ENCODE measurements at regions not wholly inside any gene's neighbourhood (a gene's known extent, or its start where the extent isn't known, plus 50 kb on each side); places are given as distances from the start of the nearest gene placed in this dataset.

DNA sequence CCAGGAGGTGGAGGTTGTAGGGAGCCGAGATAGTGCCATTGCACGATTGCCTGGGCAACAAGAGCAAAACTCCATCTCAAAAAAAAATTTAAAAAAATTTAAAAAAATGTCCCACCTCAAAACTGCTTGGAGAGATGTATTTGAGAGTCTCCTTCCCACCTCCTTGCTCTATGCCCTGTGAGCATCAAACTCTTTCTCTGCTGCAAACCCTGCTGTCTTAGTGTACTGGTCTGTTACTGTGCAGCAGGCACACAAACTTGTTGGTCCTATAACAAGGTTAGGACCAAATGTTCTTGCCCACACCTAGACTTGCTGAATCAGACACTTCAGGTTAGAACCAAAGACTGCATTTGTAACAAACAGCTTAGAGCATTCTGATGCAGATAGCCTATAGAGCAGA lies 153.5 kb upstream of the FUT8 start:
- peaks cover 0 to 14% (median 3%) of the 10 kb centered on the region in 4 donors for H3K9me3 ChIP-seq
- no peak for DNase-seq (ENCODE audit: extremely low spot score)
- 94% methylated on average over 2 of the region's 2 CpGs for WGBS
- H3K4me3 ChIP-seq, result no peak overlapping the region
- no peaks in the 10 kb centered on the region for H3K4me1 ChIP-seq
- no peaks in the 10 kb centered on the region for H3K36me3 ChIP-seq
- no peak overlapping the region for H3K27ac ChIP-seq (replicated peaks in 1 of 4)
- H3K27me3 ChIP-seq, result peaks cover 0 to 4% (median 0%) of the 10 kb centered on the region in 4 donors
- intact Hi-C loops (cut with DNase I), result no loop called here
- TF ChIP-seq POLR2AphosphoS5 (IDR thresholded peaks at IDR 0.05), result no peak
- TF ChIP-seq CTCF (IDR thresholded peaks at IDR 0.05), result no peak
- no peak for TF ChIP-seq POLR2A (IDR thresholded peaks at IDR 0.05; ENCODE audit: low read depth)
- no peak for TF ChIP-seq EP300 (IDR thresholded peaks at IDR 0.05)

DNA sequence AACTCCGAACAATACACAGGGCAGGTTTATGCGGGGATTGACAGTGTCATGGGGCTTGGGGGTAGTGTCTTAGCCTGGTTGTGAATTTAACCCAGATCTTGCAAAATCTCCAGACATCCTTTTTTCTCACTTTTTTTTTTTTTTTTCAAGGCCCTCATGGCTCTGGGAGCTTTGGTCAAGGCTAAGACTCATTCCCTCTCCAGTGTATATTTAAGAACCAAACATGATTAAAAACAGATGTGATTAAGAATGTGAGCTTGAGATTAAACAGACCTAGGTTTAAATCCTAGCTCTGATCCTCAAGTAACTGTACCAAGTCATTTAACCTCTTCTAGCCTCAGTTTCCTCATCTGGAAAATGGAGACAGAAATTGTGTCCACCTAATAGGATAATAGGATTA lies 151.7 kb upstream of the FUT8 start:
- intact Hi-C loops (cut with DNase I), result no loop called here
- H3K4me1 ChIP-seq, result no peaks in the 10 kb centered on the region
- H3K4me3 ChIP-seq, result no peak overlapping the region
- no peaks in the 10 kb centered on the region for H3K36me3 ChIP-seq
- peaks cover 0 to 4% (median 0%) of the 10 kb centered on the region in 4 donors for H3K27me3 ChIP-seq
- no peak overlapping the region for H3K27ac ChIP-seq (replicated peaks in 1 of 4)
- 70% methylated on average over 2 of the region's 2 CpGs for WGBS
- no peak for DNase-seq (ENCODE audit: extremely low spot score)
- TF ChIP-seq POLR2A (IDR thresholded peaks at IDR 0.05; ENCODE audit: low read depth), result no peak
- no peak for TF ChIP-seq POLR2AphosphoS5 (IDR thresholded peaks at IDR 0.05)
- no peak for TF ChIP-seq EP300 (IDR thresholded peaks at IDR 0.05)
- no peak for TF ChIP-seq CTCF (IDR thresholded peaks at IDR 0.05)
- H3K9me3 ChIP-seq, result peaks cover 0 to 14% (median 3%) of the 10 kb centered on the region in 4 donors

- H3K36me3 ChIP-seq, result no peaks in the 10 kb centered on the region
- no peak overlapping the region for H3K4me3 ChIP-seq
- no peak for DNase-seq (ENCODE audit: extremely low spot score)
- no peak for TF ChIP-seq EP300 (IDR thresholded peaks at IDR 0.05)
- TF ChIP-seq POLR2AphosphoS5 (IDR thresholded peaks at IDR 0.05), result no peak
- no peak for TF ChIP-seq CTCF (IDR thresholded peaks at IDR 0.05)
- TF ChIP-seq POLR2A (IDR thresholded peaks at IDR 0.05; ENCODE audit: low read depth), result no peak
- no peak overlapping the region for H3K27ac ChIP-seq (replicated peaks in 1 of 4)
- intact Hi-C loops (cut with DNase I), result no loop called here
- peaks cover 0 to 14% (median 3%) of the 10 kb centered on the region in 4 donors for H3K9me3 ChIP-seq
- H3K27me3 ChIP-seq, result peaks cover 0 to 4% (median 0%) of the 10 kb centered on the region in 4 donors
- 86% methylated on average over 1 of the region's 1 CpG for WGBS
- no peaks in the 10 kb centered on the region for H3K4me1 ChIP-seq
Observed at GRCh38 chr14:65261425-65261920, 151.1 kb upstream of the FUT8 start.

- Histone ChIP-seq H3K9me3 (peaks cover 0 to 14% (median 3%) of the 10 kb centered on the region in 4 donors), H3K4me1 (no peaks in the 10 kb centered on the region), H3K36me3 (no peaks in the 10 kb centered on the region), H3K27ac (replicated peaks in 1 of 4) (no peak overlapping the region), H3K4me3 (no peak overlapping the region), H3K27me3 (peaks cover 0 to 4% (median 0%) of the 10 kb centered on the region in 4 donors)
- 73% methylated on average over 3 of the region's 3 CpGs for WGBS
- no peak for TF ChIP-seq CTCF (IDR thresholded peaks at IDR 0.05)
- intact Hi-C loops (cut with DNase I), result no loop called here
- DNase-seq (ENCODE audit: extremely low spot score), result no peak
Observed at GRCh38 chr14:65261946-65262345, 150.6 kb upstream of the FUT8 start.

DNA sequence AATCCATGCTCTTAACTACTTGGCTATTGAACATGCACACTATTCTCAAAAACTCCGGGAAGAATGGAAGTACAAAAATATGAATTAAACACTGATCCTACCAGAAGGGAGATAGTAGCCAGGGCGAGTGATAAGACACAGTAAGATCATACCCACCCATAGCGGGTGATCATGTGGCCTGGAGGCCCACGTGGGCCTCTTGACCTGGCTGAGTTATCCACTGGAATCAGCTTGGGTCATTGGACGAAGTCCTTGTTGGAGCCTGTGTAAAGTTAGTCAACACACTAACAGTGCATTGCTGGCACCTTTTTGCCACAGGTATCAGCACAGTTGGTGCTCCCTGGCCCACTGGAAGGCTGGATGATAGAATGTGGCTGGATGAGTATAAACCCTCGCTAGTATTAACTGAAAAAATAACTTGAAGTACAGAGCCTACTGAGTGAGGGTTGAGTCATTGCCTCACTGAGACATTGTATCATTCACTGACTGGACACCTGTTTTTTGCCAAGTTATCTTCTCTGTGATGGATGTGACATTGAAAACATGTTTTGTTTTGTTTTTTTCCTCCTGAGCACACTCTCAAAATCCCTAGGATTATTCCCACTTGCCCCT lies 149.2 kb upstream of the FUT8 start:
- WGBS, result 77% methylated on average over 6 of the region's 6 CpGs
- no peak for DNase-seq (ENCODE audit: extremely low spot score)
- intact Hi-C loops (cut with DNase I), result no loop called here

More for the DNA sequence above, 149.2 kb upstream of the FUT8 start:
- Histone ChIP-seq H3K36me3 (no peaks in the 10 kb centered on the region), H3K27me3 (no peaks in the 10 kb centered on the region), H3K27ac (replicated peaks in 1 of 4) (no peak overlapping the region), H3K4me3 (no peak overlapping the region), H3K4me1 (no peaks in the 10 kb centered on the region), H3K9me3 (peaks cover 0 to 14% (median 3%) of the 10 kb centered on the region in 4 donors)
- TF ChIP-seq POLR2AphosphoS5 (IDR thresholded peaks at IDR 0.05) (no peak), EP300 (IDR thresholded peaks at IDR 0.05) (no peak), POLR2A (IDR thresholded peaks at IDR 0.05; ENCODE audit: low read depth) (no peak), CTCF (IDR thresholded peaks at IDR 0.05) (no peak)

Data from esophagus muscularis mucosa (tissue), 4 donors.